HG03175 (cell line): ENCODE measurements at regions not wholly inside any gene's neighbourhood (a gene's known extent, or its start where the extent isn't known, plus 50 kb on each side); places are given as distances from the start of the nearest gene placed in this dataset.
"Not testable (repeated sequence)": the region's sequence is repeated elsewhere in the genome, so short reads cannot be mapped to it uniquely, and the experiment has no call there.

Source experiments
- ATAC-seq: cut with Tn5 transposase; IDR thresholded peaks from one replicate; pipeline ENCODE4 v1.9.1; 2021; ENCODE audit warnings: mild to moderate bottlenecking, moderate library complexity; ENCODE audit not compliant: unreplicated experiment

- ATAC-seq = not testable (repeated sequence)
Observed at GRCh38 chr14:19344689-19345088, 89.5 kb downstream of the POTEG start.

- not testable (repeated sequence) for ATAC-seq
Observed at GRCh38 chr14:19345298-19345911, 88.7 kb downstream of the POTEG start.

GRCh38 chr14:19346074-19346480 lies 88.1 kb downstream of the POTEG start:
- ATAC-seq = not testable (repeated sequence)

- not testable (repeated sequence) for ATAC-seq
Observed at GRCh38 chr14:19346636-19347035, 87.5 kb downstream of the POTEG start.

GRCh38 chr14:19347112-19347511 lies 87.0 kb downstream of the POTEG start:
- not testable (repeated sequence) for ATAC-seq
